GM23248 (cell line): ENCODE measurements at regions not wholly inside any gene's neighbourhood (a gene's known extent, or its start where the extent isn't known, plus 50 kb on each side); places are given as distances from the start of the nearest gene placed in this dataset.

ENCODE experiments used
- EZH2 ChIP-seq: fragments of 200-600 bp; sonication (generic); IDR thresholded peaks from 2 replicates; pipeline ENCODE4 v1.6.1; 2018; ENCODE audit warnings: antibody characterized with exemption, mild to moderate bottlenecking; ENCODE audit not compliant: insufficient read depth, poor library complexity, severe bottlenecking
- EZH2phosphoT487 ChIP-seq: fragments of 200-600 bp; sonication (generic); IDR thresholded peaks from 2 replicates; pipeline ENCODE4 v1.6.1; 2018; ENCODE audit warnings: antibody characterized with exemption, moderate library complexity, mild to moderate bottlenecking, low read depth; ENCODE audit not compliant: insufficient read depth

DNA sequence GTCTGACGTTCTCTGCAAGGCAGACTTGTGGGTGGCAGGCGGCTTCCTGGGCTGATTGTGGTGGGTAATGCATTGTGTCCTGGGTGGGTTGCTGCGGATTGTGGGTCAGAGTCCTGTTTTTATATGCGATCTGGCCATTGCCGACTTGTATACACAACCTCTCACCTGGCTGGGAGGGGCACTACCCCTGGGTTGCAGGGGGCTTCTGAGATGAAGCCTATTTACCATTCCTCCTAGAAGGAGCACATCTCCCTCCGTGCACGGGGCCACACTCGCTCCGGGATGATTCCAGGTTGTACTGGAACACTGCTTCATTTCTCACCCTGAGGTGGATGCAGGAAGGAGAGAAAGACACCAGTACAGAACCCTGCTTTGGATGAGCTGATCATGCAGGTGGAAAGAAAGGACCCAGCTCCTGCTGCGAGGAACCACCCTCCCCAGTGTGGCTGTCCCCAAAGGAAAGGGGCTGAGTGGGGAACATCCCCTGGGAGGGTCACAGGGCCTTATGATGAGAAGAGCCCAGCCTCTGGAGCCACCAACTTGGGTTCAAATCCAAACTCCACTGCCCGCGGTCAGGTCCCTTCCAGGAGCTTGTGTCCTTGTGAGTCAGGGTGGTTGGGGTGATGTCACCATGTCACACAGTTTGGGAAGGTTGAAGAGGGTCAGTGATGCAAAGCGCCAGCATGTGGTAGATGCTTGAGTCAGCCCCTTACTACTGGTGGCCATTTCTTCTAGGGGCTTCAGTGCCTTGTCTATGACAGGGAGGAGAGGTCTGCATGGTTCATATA, 151.8 kb upstream of the COL5A1 start:
- TF ChIP-seq EZH2 (no peak), EZH2phosphoT487 (no peak)
